HepG2 (cell line): ENCODE measurements at regions not wholly inside any gene's neighbourhood (a gene's known extent, or its start where the extent isn't known, plus 50 kb on each side); places are given as distances from the start of the nearest gene placed in this dataset.

Experiments used
- ATAC-seq: fragments of 200-7000 bp; cut with Tn5 transposase; 3 replicates; pipeline ENCODE4 v1.9.1; 2020; ENCODE audit warnings: mild to moderate bottlenecking, moderate library complexity
- BruUV-seq: library from RNA; stranded (reverse); fragments of 400-500 nt; replicated peaks from 2 replicates; lab custom pipeline; 2021; lab: Mats Ljungman, UMichigan
- CTCF ChIA-PET: fragments of 300-600 bp; formaldehyde crosslinking; extraction: SDS; loops from one replicate; lab custom pipeline; 2021; ENCODE audit warnings: low total read pairs, inconsistent platforms, low intra/inter-chr PET ratio; lab: Yijun Ruan, JAX
- POLR2A ChIA-PET: fragments of 350-600 bp; sonication (Branson Sonifier 250); formaldehyde crosslinking; loops from one replicate; lab custom pipeline; 2020; ENCODE audit warnings: antibody characterized with exemption, inconsistent platforms; lab: Yijun Ruan, JAX
- DNase-seq: peaks from one replicate; pipeline ENCODE4 v3.0.0-alpha.2; 2015; ENCODE audit warnings: low spot score
- FAIRE-seq: peaks from 3 replicates; lab custom pipeline; 2011; peaks lifted over from hg19 to GRCh38; lab: Jason Lieb, UNC
- H2AFZ ChIP-seq: one replicate; pipeline ENCODE4 v1.6.1; 2011; ENCODE audit warnings: low read length, inconsistent platforms
- H3K27ac ChIP-seq: fragments of 300-600 bp; 3 replicates; pipeline ENCODE4 v1.8.0; 2011; ENCODE audit warnings: mixed run types, mild to moderate bottlenecking, mixed read lengths, low read length, inconsistent platforms; ENCODE audit not compliant: insufficient read depth; ENCODE audit errors: extremely low read length
- H3K27me3 ChIP-seq, 2 experiments: fragments of 200-600 bp in 1 of 2; 2 replicates in 1 of 2; 3 replicates in 1 of 2; pipeline versions ENCODE4 v1.6.0 to v1.8.0; 2011; ENCODE audit warnings: low read length in 2 of 2, mild to moderate bottlenecking in 2 of 2, moderate library complexity in 2 of 2, inconsistent platforms in 1 of 2; ENCODE audit not compliant: insufficient read depth in 2 of 2, control insufficient read depth in 1 of 2
- H3K36me3 ChIP-seq, 2 experiments: fragments of 200-600 bp in 1 of 2; replicated peaks in 1 of 2; 2 replicates in 1 of 2; 3 replicates in 1 of 2; pipeline versions ENCODE4 v1.5.1 to v1.8.0; 2011; ENCODE audit warnings: low read length in 2 of 2, inconsistent platforms in 1 of 2; ENCODE audit not compliant: insufficient read depth in 2 of 2, control insufficient read depth in 1 of 2
- H3K4me1 ChIP-seq: 2 replicates; pipeline ENCODE4 v1.5.1; 2012; ENCODE audit warnings: low read length, inconsistent platforms; ENCODE audit not compliant: insufficient read depth
- H3K4me2 ChIP-seq: 2 replicates; pipeline ENCODE4 v1.6.0; 2011; ENCODE audit warnings: low read depth, low read length, inconsistent platforms
- H3K4me3 ChIP-seq, 3 experiments: fragments of 200-600 bp in 1 of 3; sonication (generic), shearing (Covaris generic) in 1 of 3; replicated peaks in 1 of 3; 2 replicates each; pipeline ENCODE4 v1.5.1; 2011 to 2016; ENCODE audit warnings: low read length in 3 of 3, inconsistent platforms in 2 of 3, low read depth in 2 of 3, mild to moderate bottlenecking in 2 of 3, control low read depth in 1 of 3, mixed read lengths in 1 of 3; ENCODE audit not compliant: insufficient read depth in 1 of 3
- H3K79me2 ChIP-seq: one replicate; pipeline ENCODE4 v1.6.1; 2011; ENCODE audit warnings: low read length, inconsistent platforms; ENCODE audit not compliant: insufficient read depth
- H3K9ac ChIP-seq: 2 replicates; pipeline ENCODE4 v1.6.0; 2011; ENCODE audit warnings: mild to moderate bottlenecking, low read depth, low read length, inconsistent platforms; ENCODE audit not compliant: insufficient read depth
- H3K9me3 ChIP-seq: 2 replicates; pipeline ENCODE4 v1.5.1; 2012; ENCODE audit warnings: mild to moderate bottlenecking, low read length
- H4K20me1 ChIP-seq: 2 replicates; pipeline ENCODE4 v1.6.0; 2011; ENCODE audit warnings: inconsistent platforms, mild to moderate bottlenecking, low read length, moderate library complexity; ENCODE audit not compliant: insufficient read depth
- ATF7 ChIP-seq, 2 experiments: fragments of 450-650 bp in 1 of 2; sonication (generic) in 1 of 2; formaldehyde crosslinking in 1 of 2; IDR thresholded peaks; 2 replicates each; pipeline versions ENCODE4 v1.4.0 to v1.6.1; 2016 to 2020; ENCODE audit warnings: antibody characterized with exemption in 1 of 2, mild to moderate bottlenecking in 1 of 2, missing genetic modification reagents in 1 of 2
- GPBP1L1 ChIP-seq: sonication (generic); formaldehyde crosslinking; IDR thresholded peaks from 2 replicates; pipeline ENCODE4 v1.5.0; 2020; ENCODE audit warnings: mild to moderate bottlenecking, missing genetic modification reagents
- POLR2AphosphoS2 ChIP-seq: IDR thresholded peaks from 2 replicates; pipeline ENCODE4 v1.6.1; 2011; ENCODE audit warnings: low read depth, low read length, improper control_type of control experiment
- SIX4 ChIP-seq: sonication (generic); formaldehyde crosslinking; IDR thresholded peaks from 2 replicates; pipeline ENCODE4 v1.4.0; 2020; ENCODE audit warnings: missing genetic modification reagents
- TEAD3 ChIP-seq: optimal IDR thresholded peaks from 2 replicates; pipeline ENCODE3; 2016; ENCODE audit warnings: borderline replicate concordance
- ZFP62 ChIP-seq: sonication (generic); formaldehyde crosslinking; IDR thresholded peaks from 2 replicates; pipeline ENCODE4 v1.4.0; 2020; ENCODE audit warnings: missing genetic modification reagents
- ZNF101 ChIP-seq: sonication (generic); formaldehyde crosslinking; IDR thresholded peaks from 2 replicates; pipeline ENCODE4 v1.4.0; 2020; ENCODE audit warnings: mild to moderate bottlenecking, low read depth, missing genetic modification reagents, borderline replicate concordance
- ZNF333 ChIP-seq: sonication (generic); formaldehyde crosslinking; IDR thresholded peaks from 2 replicates; pipeline ENCODE4 v1.4.0; 2020; ENCODE audit warnings: mild to moderate bottlenecking, missing genetic modification reagents, borderline replicate concordance
- ZNF589 ChIP-seq: sonication (generic); formaldehyde crosslinking; conservative IDR thresholded peaks from 2 replicates; pipeline ENCODE4 v1.8.0; 2022; ENCODE audit warnings: mild to moderate bottlenecking, moderate library complexity, missing genetic modification reagents
- ZNF691 ChIP-seq: sonication (generic); formaldehyde crosslinking; IDR thresholded peaks from 2 replicates; pipeline ENCODE4 v1.4.0; 2020; ENCODE audit warnings: missing genetic modification reagents, low read depth, mild to moderate bottlenecking, borderline replicate concordance
- WGBS: methylation state at CpG from one replicate; pipeline ENCODE4 v1.1.6; 2017; ENCODE audit warnings: low lambda C conversion rate; 5-methylcytosine and 5-hydroxymethylcytosine counted together
- in situ Hi-C: cut with HindIII; loops from 2 replicates; pipeline ENCODE4 v1.10.0; 2017; ENCODE audit warnings: low pct_unique_long_range_greater_than_20kb; ENCODE audit not compliant: extremely low pct_ligation_motif_present
- intact Hi-C: fragments of 100-400 bp; cut with micrococcal nuclease; formaldehyde crosslinking; loops from one replicate; pipeline ENCODE4 v1.10.0; 2022; ENCODE audit not compliant: unreplicated experiment
- TF ChIP-seq, protein P1 (sequence below): sonication (generic); formaldehyde crosslinking; IDR thresholded peaks from 2 replicates; pipeline ENCODE4 v1.8.1; 2023; ENCODE audit warnings: missing genetic modification reagents, mild to moderate bottlenecking, borderline replicate concordance
- TF ChIP-seq, protein P2 (sequence below): sonication (generic); formaldehyde crosslinking; IDR thresholded peaks from 2 replicates; pipeline ENCODE4 v1.4.0; 2020; ENCODE audit warnings: missing genetic modification reagents; ENCODE audit errors: not compliant biosample characterization
- TF ChIP-seq, protein P3 (sequence below): sonication (generic); formaldehyde crosslinking; IDR thresholded peaks from 2 replicates; pipeline ENCODE4 v1.4.0; 2020; ENCODE audit warnings: missing genetic modification reagents, borderline replicate concordance
- TF ChIP-seq, protein P4 (sequence below): sonication (generic); formaldehyde crosslinking; IDR thresholded peaks from 2 replicates; pipeline ENCODE4 v1.5.1; 2020; ENCODE audit warnings: mild to moderate bottlenecking, missing genetic modification reagents

GRCh38 chr7:15753887-15754579 is 67.5 kb upstream of the MEOX2 start:
- no peaks in the 10 kb centered on the region for H3K36me3 ChIP-seq
- DNase-seq (no peak), ATAC-seq (no peak), FAIRE-seq (no peak)
- CTCF ChIA-PET: no interaction called here
- H4K20me1 ChIP-seq: no peaks in the 10 kb centered on the region
- POLR2A ChIA-PET: no interaction called here
- in situ Hi-C loops (no loop called here), intact Hi-C loops (no loop called here)
- 2% methylated on average over 1 of the region's 1 CpG for WGBS
- no peak overlapping the region for H3K27ac ChIP-seq
- no peaks in the 10 kb centered on the region for H3K79me2 ChIP-seq
- H3K4me3 ChIP-seq: no peak overlapping the region
- BruUV-seq: no TSS peak
- H3K9me3 ChIP-seq: peaks cover 53% of the 10 kb centered on the region
- no peak overlapping the region for H2AFZ ChIP-seq
- H3K4me1 ChIP-seq: no peaks in the 10 kb centered on the region
- H3K27me3 ChIP-seq: no peaks in the 10 kb centered on the region
- H3K9ac ChIP-seq: no peak overlapping the region
- no peak overlapping the region for H3K4me2 ChIP-seq
- TF ChIP-seq, protein P1, sequence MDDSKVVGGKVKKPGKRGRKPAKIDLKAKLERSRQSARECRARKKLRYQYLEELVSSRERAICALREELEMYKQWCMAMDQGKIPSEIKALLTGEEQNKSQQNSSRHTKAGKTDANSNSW (CRISPR knock-in tag): no peak
- TF ChIP-seq ZNF101 (no peak), GPBP1L1 (CRISPR knock-in tag) (no peak), ZFP62 (CRISPR knock-in tag) (no peak), TEAD3 (CRISPR knock-in tag) (no peak), ZNF589 (CRISPR knock-in tag) (no peak), ZNF333 (CRISPR knock-in tag) (no peak), SIX4 (CRISPR knock-in tag) (no peak), POLR2AphosphoS2 (no peak), ATF7 (IDR thresholded peaks at IDR 0.05) (no peak), ATF7 (CRISPR knock-in tag; IDR thresholded peaks at IDR 0.05) (no peak), ZNF691 (CRISPR knock-in tag) (no peak)
- TF ChIP-seq, protein P2, sequence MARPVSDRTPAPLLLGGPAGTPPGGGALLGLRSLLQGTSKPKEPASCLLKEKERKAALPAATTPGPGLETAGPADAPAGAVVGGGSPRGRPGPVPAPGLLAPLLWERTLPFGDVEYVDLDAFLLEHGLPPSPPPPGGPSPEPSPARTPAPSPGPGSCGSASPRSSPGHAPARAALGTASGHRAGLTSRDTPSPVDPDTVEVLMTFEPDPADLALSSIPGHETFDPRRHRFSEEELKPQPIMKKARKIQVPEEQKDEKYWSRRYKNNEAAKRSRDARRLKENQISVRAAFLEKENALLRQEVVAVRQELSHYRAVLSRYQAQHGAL (CRISPR knock-in tag): no peak
- TF ChIP-seq, protein P3, sequence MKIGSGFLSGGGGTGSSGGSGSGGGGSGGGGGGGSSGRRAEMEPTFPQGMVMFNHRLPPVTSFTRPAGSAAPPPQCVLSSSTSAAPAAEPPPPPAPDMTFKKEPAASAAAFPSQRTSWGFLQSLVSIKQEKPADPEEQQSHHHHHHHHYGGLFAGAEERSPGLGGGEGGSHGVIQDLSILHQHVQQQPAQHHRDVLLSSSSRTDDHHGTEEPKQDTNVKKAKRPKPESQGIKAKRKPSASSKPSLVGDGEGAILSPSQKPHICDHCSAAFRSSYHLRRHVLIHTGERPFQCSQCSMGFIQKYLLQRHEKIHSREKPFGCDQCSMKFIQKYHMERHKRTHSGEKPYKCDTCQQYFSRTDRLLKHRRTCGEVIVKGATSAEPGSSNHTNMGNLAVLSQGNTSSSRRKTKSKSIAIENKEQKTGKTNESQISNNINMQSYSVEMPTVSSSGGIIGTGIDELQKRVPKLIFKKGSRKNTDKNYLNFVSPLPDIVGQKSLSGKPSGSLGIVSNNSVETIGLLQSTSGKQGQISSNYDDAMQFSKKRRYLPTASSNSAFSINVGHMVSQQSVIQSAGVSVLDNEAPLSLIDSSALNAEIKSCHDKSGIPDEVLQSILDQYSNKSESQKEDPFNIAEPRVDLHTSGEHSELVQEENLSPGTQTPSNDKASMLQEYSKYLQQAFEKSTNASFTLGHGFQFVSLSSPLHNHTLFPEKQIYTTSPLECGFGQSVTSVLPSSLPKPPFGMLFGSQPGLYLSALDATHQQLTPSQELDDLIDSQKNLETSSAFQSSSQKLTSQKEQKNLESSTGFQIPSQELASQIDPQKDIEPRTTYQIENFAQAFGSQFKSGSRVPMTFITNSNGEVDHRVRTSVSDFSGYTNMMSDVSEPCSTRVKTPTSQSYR (CRISPR knock-in tag): no peak
- TF ChIP-seq, protein P4, sequence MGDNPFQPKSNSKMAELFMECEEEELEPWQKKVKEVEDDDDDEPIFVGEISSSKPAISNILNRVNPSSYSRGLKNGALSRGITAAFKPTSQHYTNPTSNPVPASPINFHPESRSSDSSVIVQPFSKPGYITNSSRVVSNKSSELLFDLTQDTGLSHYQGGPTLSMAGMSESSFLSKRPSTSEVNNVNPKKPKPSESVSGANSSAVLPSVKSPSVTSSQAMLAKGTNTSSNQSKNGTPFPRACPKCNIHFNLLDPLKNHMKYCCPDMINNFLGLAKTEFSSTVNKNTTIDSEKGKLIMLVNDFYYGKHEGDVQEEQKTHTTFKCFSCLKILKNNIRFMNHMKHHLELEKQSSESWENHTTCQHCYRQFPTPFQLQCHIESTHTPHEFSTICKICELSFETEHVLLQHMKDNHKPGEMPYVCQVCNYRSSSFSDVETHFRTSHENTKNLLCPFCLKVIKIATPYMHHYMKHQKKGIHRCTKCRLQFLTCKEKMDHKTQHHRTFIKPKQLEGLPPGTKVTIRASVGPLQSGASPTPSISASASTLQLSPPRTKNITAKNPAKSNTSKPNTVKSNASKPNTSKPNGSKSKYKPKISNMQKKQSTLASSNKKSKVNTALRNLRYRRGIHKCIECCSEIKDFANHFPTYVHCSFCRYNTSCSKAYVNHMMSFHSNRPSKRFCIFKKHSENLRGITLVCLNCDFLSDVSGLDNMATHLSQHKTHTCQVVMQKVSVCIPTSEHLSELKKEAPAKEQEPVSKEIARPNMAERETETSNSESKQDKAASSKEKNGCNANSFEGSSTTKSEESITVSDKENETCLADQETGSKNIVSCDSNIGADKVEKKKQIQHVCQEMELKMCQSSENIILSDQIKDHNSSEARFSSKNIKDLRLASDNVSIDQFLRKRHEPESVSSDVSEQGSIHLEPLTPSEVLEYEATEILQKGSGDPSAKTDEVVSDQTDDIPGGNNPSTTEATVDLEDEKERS (CRISPR knock-in tag): no peak
